ENCODE measurements at regions not wholly inside any gene's neighbourhood (a gene's known extent, or its start where the extent isn't known, plus 50 kb on each side); places are given as distances from the start of the nearest gene placed in this dataset.

DNA sequence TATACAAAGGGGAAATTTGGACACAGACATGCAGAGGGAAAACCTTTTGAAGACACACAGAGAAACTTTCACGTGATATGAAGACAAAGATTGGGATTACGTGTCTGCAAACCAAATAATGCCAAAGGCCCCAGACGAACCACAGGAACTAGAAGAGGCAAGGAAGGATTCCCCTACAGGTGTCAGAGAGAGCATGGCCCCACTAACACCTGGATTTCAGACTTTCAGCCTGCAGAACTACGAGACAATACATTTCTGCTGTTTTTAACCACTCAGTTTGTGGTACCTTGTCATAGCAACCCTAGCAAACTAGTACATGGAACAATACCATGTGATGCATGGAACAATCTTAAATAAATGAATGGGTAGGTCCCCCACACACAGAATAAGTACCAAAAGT, 341.0 kb downstream of the HDGFL1 start:
- Histone ChIP-seq H3K36me3 (no peaks in the 10 kb centered on the region), H3K9me3 (no peaks in the 10 kb centered on the region), H3K4me1 (peaks cover 0 to 8% of the 10 kb centered on the region in 2 donors), H3K27ac (no peak overlapping the region), H3K4me3 (replicated peaks in 1 of 3) (no peak overlapping the region), H3K27me3 (no peaks in the 10 kb centered on the region)
- intact Hi-C loops (cut with DNase I) = no loop called here
- DNase-seq = no peak
- WGBS, 2 donors = 93 to 96% methylated on average over 4 of the region's 4 CpGs
- TF ChIP-seq, protein P1, sequence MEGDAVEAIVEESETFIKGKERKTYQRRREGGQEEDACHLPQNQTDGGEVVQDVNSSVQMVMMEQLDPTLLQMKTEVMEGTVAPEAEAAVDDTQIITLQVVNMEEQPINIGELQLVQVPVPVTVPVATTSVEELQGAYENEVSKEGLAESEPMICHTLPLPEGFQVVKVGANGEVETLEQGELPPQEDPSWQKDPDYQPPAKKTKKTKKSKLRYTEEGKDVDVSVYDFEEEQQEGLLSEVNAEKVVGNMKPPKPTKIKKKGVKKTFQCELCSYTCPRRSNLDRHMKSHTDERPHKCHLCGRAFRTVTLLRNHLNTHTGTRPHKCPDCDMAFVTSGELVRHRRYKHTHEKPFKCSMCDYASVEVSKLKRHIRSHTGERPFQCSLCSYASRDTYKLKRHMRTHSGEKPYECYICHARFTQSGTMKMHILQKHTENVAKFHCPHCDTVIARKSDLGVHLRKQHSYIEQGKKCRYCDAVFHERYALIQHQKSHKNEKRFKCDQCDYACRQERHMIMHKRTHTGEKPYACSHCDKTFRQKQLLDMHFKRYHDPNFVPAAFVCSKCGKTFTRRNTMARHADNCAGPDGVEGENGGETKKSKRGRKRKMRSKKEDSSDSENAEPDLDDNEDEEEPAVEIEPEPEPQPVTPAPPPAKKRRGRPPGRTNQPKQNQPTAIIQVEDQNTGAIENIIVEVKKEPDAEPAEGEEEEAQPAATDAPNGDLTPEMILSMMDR (IDR thresholded peaks at IDR 0.05) = no peak
- no peak for TF ChIP-seq POLR2A (IDR thresholded peaks at IDR 0.05)

DNA sequence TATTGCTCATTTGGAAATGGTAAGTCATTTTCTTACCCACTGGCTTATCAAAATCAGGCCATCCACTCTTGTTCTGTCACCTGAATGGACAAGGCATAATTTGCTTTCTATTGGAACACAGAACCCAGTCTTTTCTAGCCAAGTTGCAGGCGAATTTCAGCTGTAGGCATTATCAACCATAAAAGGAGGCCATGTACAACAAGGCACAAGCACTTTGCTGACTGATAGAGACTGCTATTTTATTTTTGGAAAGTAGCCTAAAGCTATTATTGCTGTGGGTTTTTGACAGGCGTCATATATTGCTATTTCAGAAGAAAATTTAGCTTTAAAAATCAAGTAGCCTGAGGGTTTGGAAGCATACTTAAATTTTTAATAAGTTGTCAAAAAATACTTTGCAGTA, 344.2 kb downstream of the HDGFL1 start:
- Histone ChIP-seq H3K27me3 (no peaks in the 10 kb centered on the region), H3K27ac (no peak overlapping the region), H3K36me3 (no peaks in the 10 kb centered on the region), H3K9me3 (no peaks in the 10 kb centered on the region), H3K4me3 (replicated peaks in 1 of 3) (no peak overlapping the region), H3K4me1 (peaks cover 0 to 11% of the 10 kb centered on the region in 2 donors)
- intact Hi-C loops (cut with DNase I) = no loop called here
- DNase-seq = no peak
- 87 to 97% methylated on average over 2 of the region's 2 CpGs for WGBS, 2 donors
- TF ChIP-seq POLR2A (IDR thresholded peaks at IDR 0.05) = no peak
- TF ChIP-seq, protein P1 (IDR thresholded peaks at IDR 0.05) = no peak

DNA sequence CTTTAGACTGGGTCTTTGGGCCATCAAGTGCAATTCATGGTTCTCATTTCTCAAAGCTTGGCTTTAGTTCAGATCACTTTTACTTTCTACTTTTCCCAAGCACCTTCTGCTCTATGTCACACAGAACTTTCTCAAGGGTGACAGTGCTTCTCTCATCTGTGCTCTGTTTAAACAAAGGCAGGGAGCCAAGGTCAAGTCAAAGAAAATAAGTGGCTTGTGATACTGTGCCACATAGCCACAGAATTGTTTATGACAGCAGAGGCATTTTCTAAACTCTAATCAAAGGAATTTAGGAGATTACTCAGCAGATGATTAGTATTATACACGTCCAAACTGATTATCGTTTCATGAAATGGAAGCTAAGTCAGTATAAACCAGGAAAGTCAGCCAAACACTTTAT, 348.0 kb downstream of the HDGFL1 start:
- H3K27ac ChIP-seq = no peak overlapping the region
- H3K36me3 ChIP-seq = no peaks in the 10 kb centered on the region
- peaks cover 0 to 11% of the 10 kb centered on the region in 2 donors for H3K4me1 ChIP-seq
- 50 to 68% methylated on average over 2 of the region's 2 CpGs for WGBS, 2 donors
- TF ChIP-seq POLR2A (IDR thresholded peaks at IDR 0.05) = no peak
- peak; percentile 8 for DNase-seq
- no peak overlapping the region for H3K4me3 ChIP-seq (replicated peaks in 1 of 3)
- no peaks in the 10 kb centered on the region for H3K9me3 ChIP-seq
- intact Hi-C loops (cut with DNase I) = no loop called here
- no peaks in the 10 kb centered on the region for H3K27me3 ChIP-seq

DNA sequence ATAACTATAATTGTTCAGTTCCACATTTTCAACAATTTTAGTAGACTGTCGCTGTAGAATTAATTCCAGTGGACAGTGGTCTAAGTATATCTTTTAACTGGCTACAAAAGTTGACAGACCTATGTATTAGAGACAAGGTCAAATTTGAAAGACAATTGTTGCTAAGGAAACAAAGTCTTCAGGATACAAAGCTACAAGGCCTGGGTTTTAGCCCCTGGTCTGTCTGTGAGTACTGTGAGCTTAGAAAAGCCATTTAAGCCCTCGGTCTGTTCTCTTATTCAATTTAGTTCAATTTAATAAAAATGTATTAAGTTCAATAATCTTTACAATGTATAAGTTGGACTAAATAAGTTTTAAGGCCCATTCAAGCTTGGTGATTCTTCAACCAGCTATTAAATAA, 352.5 kb downstream of the HDGFL1 start:
- WGBS, 2 donors = 71 to 92% methylated on average over 2 of the region's 2 CpGs
- H3K36me3 ChIP-seq = no peaks in the 10 kb centered on the region

DNA sequence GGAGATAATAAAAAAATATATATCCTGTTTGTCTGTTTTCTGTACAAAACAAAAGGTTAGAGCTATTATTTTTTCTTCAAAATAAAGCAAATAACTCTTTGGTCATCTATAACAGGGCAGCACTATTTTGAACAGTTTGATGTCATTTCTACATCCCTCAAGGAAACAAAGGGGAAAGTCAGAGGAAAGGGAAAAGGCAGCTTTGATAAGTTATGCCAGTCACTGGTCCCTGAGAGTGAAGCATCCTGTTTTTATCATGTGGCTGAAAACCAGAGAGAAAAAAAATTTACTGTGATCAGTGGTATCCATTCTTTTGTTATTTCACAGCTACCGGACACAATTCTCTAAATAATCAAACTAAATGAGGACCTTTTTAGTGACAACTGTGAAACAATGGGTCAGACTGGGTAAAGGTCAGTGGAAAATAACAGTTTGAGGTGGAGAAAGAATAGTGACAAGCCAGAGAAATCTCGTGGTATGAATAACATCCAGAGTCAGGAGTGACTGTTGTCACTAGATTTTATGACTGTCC, 356.0 kb downstream of the HDGFL1 start:
- Histone ChIP-seq H3K36me3 (no peaks in the 10 kb centered on the region), H3K4me3 (replicated peaks in 1 of 3) (no peak overlapping the region), H3K27me3 (no peaks in the 10 kb centered on the region), H3K4me1 (no peaks in the 10 kb centered on the region), H3K27ac (peak overlapping the region in 1 of 3 donors; percentile 40), H3K9me3 (no peaks in the 10 kb centered on the region)
- DNase-seq = no peak
- intact Hi-C loops (cut with DNase I) = no loop called here
- 65 to 79% methylated on average over 2 of the region's 2 CpGs for WGBS, 2 donors
- TF ChIP-seq POLR2A (IDR thresholded peaks at IDR 0.05) = no peak
- TF ChIP-seq, protein P1 (IDR thresholded peaks at IDR 0.05) = no peak

More for the DNA sequence above, 352.5 kb downstream of the HDGFL1 start:
- Histone ChIP-seq H3K4me3 (replicated peaks in 1 of 3) (no peak overlapping the region), H3K4me1 (peaks cover 0 to 8% of the 10 kb centered on the region in 2 donors), H3K9me3 (no peaks in the 10 kb centered on the region), H3K27me3 (no peaks in the 10 kb centered on the region), H3K27ac (no peak overlapping the region)
- TF ChIP-seq, protein P1 (IDR thresholded peaks at IDR 0.05) = no peak
- no peak for TF ChIP-seq POLR2A (IDR thresholded peaks at IDR 0.05)
- intact Hi-C loops (cut with DNase I) = no loop called here
- DNase-seq = no peak

All from thyroid gland (tissue), 4 donors.